Caco-2 (cell line): ENCODE measurements at regions not wholly inside any gene's neighbourhood (a gene's known extent, or its start where the extent isn't known, plus 50 kb on each side); places are given as distances from the start of the nearest gene placed in this dataset.

Experiments used
- BruUV-seq: library from RNA; stranded (reverse); fragments of 400-500 nt; replicated peaks from 2 replicates; lab custom pipeline; 2021; lab: Mats Ljungman, UMichigan
- CTCF ChIA-PET: fragments of 300-600 bp; sonication (Branson Sonifier 250); formaldehyde crosslinking; loops from one replicate; lab custom pipeline; 2022; ENCODE audit warnings: antibody characterized with exemption; lab: Charles Lee
- POLR2A ChIA-PET: fragments of 300-600 bp; sonication (Branson Sonifier 250); formaldehyde crosslinking; loops from one replicate; lab custom pipeline; 2022; ENCODE audit warnings: antibody characterized with exemption; lab: Charles Lee
- DNase-seq, 2 experiments: peaks; one replicate each; pipeline versions ENCODE4 v3.0.0 to v3.0.0-alpha.2; 2020 to 2022
- H3K27me3 ChIP-seq: replicated peaks from 2 replicates; pipeline ENCODE4 v1.6.0; 2011; ENCODE audit warnings: low read length; ENCODE audit not compliant: control insufficient read depth, insufficient read depth
- H3K36me3 ChIP-seq: 2 replicates; pipeline ENCODE4 v1.5.1; 2011; ENCODE audit warnings: low read length; ENCODE audit not compliant: control insufficient read depth, insufficient read depth
- H3K4me1 ChIP-seq: fragments of 250-450 bp; sonication (Bioruptor Pico); 2 replicates; pipeline ENCODE4 v1.5.1; 2020; ENCODE audit warnings: mild to moderate bottlenecking
- H3K4me3 ChIP-seq: 2 replicates; pipeline ENCODE4 v1.5.1; 2011; ENCODE audit warnings: low read depth, mild to moderate bottlenecking, control low read depth, low read length
- H3K9me3 ChIP-seq: fragments of 250-450 bp; sonication (Bioruptor Pico); 2 replicates; pipeline ENCODE4 v1.5.1; 2020; ENCODE audit warnings: mild to moderate bottlenecking, moderate library complexity
- H3K27ac Mint-ChIP-seq: one replicate; pipeline ENCODE4 v1.8.0; 2022; ENCODE audit warnings: mixed read lengths; ENCODE audit not compliant: unreplicated experiment
- H3K27me3 Mint-ChIP-seq: one replicate; pipeline ENCODE4 v1.8.0; 2022; ENCODE audit warnings: mixed read lengths; ENCODE audit not compliant: insufficient read depth, unreplicated experiment
- H3K36me3 Mint-ChIP-seq: one replicate; pipeline ENCODE4 v1.8.0; 2022; ENCODE audit warnings: mild to moderate bottlenecking, mixed read lengths; ENCODE audit not compliant: insufficient read depth, unreplicated experiment
- H3K4me1 Mint-ChIP-seq: one replicate; pipeline ENCODE4 v1.8.0; 2022; ENCODE audit warnings: low read depth, mixed read lengths; ENCODE audit not compliant: unreplicated experiment
- H3K4me3 Mint-ChIP-seq: one replicate; pipeline ENCODE4 v1.8.0; 2022; ENCODE audit warnings: mild to moderate bottlenecking, moderate library complexity, mixed read lengths; ENCODE audit not compliant: unreplicated experiment
- H3K9me3 Mint-ChIP-seq: one replicate; pipeline ENCODE4 v1.8.0; 2022; ENCODE audit warnings: mixed read lengths; ENCODE audit not compliant: unreplicated experiment
- intact Hi-C: fragments of 100-400 bp; cut with micrococcal nuclease; formaldehyde crosslinking; loops from one replicate; pipeline ENCODE4 v1.10.0; 2022; ENCODE audit not compliant: unreplicated experiment
- TF ChIP-seq, protein P1 (sequence below), 2 experiments: fragments of 200-600 bp in 1 of 2; IDR thresholded peaks; 1 replicate in 1 of 2; 2 replicates in 1 of 2; pipeline versions ENCODE4 v1.5.1 to v1.8.0; 2011 to 2022; ENCODE audit warnings: antibody characterized with exemption in 1 of 2, control low read depth in 1 of 2, inconsistent platforms in 1 of 2, low read depth in 1 of 2, low read length in 1 of 2, mild to moderate bottlenecking in 1 of 2, moderate library complexity in 1 of 2; ENCODE audit not compliant: insufficient read depth in 1 of 2, severe bottlenecking in 1 of 2, unreplicated experiment in 1 of 2

DNA sequence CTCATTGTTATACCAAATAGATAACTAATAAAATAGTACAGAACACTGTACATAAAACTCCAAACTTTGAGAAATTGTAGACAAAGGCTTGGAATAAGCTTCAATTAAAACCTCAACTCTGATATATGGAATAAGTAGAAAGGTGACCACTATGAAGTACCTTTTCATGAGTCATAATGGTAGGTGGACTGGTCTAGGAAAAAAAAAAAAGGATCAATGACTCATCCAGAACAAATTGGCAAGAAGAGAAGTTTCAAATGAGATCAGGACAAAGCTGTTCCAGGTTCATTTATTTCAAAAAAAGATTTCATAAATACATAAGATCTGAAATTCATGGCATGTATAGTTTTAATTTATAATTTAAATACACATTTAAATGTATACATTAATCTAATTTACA lies 769.7 kb downstream of the SUCLG1 start:
- Mint-ChIP-seq H3K36me3 (no peaks in the 10 kb centered on the region), H3K27ac (no peak overlapping the region), H3K27me3 (no peaks in the 10 kb centered on the region), H3K4me1 (no peaks in the 10 kb centered on the region), H3K4me3 (no peak overlapping the region), H3K9me3 (no peaks in the 10 kb centered on the region)
- no TSS peak for BruUV-seq
- TF ChIP-seq, protein P1, sequence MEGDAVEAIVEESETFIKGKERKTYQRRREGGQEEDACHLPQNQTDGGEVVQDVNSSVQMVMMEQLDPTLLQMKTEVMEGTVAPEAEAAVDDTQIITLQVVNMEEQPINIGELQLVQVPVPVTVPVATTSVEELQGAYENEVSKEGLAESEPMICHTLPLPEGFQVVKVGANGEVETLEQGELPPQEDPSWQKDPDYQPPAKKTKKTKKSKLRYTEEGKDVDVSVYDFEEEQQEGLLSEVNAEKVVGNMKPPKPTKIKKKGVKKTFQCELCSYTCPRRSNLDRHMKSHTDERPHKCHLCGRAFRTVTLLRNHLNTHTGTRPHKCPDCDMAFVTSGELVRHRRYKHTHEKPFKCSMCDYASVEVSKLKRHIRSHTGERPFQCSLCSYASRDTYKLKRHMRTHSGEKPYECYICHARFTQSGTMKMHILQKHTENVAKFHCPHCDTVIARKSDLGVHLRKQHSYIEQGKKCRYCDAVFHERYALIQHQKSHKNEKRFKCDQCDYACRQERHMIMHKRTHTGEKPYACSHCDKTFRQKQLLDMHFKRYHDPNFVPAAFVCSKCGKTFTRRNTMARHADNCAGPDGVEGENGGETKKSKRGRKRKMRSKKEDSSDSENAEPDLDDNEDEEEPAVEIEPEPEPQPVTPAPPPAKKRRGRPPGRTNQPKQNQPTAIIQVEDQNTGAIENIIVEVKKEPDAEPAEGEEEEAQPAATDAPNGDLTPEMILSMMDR (IDR thresholded peaks at IDR 0.05; ENCODE audit: insufficient read depth in 1 of 2, low read depth in 1 of 2, low read length in 1 of 2, severe bottlenecking in 1 of 2, unreplicated experiment in 1 of 2): no peak
- Histone ChIP-seq H3K9me3 (no peaks in the 10 kb centered on the region), H3K27me3 (no peaks in the 10 kb centered on the region), H3K36me3 (no peaks in the 10 kb centered on the region), H3K4me1 (no peaks in the 10 kb centered on the region), H3K4me3 (no peak overlapping the region)
- intact Hi-C loops: no loop called here
- DNase-seq: no peak
- ChIA-PET CTCF (no interaction called here), POLR2A (no interaction called here)

DNA sequence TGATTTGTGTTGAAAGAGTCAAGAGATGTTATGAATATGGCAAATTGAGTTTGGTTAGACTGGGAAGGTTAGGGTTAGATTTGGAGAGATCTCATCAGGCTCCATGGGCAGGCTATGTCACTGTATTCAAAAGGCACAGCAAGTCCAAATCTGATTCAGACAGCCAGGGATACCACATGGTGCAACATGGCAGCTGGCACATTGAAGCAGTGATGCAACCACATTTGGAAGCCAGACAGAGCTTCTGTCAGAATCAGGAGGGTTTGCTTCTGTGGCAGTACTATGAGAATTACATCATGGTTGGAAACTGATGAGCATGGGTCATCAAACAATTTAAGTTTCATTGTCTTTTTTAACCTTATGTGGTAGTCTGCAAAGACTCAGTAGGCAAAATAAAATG lies 772.2 kb downstream of the SUCLG1 start:
- H3K36me3 Mint-ChIP-seq: no peaks in the 10 kb centered on the region
- Histone ChIP-seq H3K36me3 (no peaks in the 10 kb centered on the region), H3K27me3 (no peaks in the 10 kb centered on the region), H3K4me3 (no peak overlapping the region), H3K4me1 (no peaks in the 10 kb centered on the region), H3K9me3 (no peaks in the 10 kb centered on the region)
- intact Hi-C loops: no loop called here
- H3K27ac Mint-ChIP-seq: no peak overlapping the region
- ChIA-PET CTCF (no interaction called here), POLR2A (no interaction called here)
- TF ChIP-seq, protein P1 (IDR thresholded peaks at IDR 0.05; ENCODE audit: insufficient read depth in 1 of 2, low read depth in 1 of 2, low read length in 1 of 2, severe bottlenecking in 1 of 2, unreplicated experiment in 1 of 2): no peak
- no peaks in the 10 kb centered on the region for H3K9me3 Mint-ChIP-seq
- H3K4me3 Mint-ChIP-seq: no peak overlapping the region
- no peak for DNase-seq
- no peaks in the 10 kb centered on the region for H3K4me1 Mint-ChIP-seq
- H3K27me3 Mint-ChIP-seq: peaks cover 3% of the 10 kb centered on the region
- BruUV-seq: no TSS peak

DNA sequence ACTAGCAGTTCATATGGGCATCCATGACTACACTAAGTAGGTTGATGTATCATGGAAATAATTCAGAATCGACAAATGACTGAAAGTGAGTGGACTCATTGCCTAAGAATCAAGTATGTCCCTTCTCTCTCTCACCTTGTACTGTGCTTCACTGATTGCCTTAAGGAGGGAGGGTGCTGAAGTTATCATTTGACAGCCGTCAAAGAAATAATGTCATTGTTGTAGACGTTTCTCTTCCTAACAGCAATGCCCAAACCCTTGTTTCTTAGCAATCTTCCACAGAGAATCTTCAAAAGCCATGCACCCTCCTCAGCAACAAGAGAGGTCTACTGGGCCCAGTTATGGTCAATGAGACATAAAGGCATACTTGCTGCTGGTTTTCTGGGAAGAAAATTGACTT lies 785.0 kb downstream of the SUCLG1 start:
- H3K36me3 Mint-ChIP-seq: no peaks in the 10 kb centered on the region
- DNase-seq: no peak
- ChIA-PET POLR2A (no interaction called here), CTCF (no interaction called here)
- intact Hi-C loops: no loop called here
- Histone ChIP-seq H3K4me1 (no peaks in the 10 kb centered on the region), H3K9me3 (no peaks in the 10 kb centered on the region), H3K36me3 (no peaks in the 10 kb centered on the region), H3K4me3 (no peak overlapping the region), H3K27me3 (no peaks in the 10 kb centered on the region)
- H3K27me3 Mint-ChIP-seq: no peaks in the 10 kb centered on the region
- no peak overlapping the region for H3K27ac Mint-ChIP-seq
- H3K4me3 Mint-ChIP-seq: no peak overlapping the region
- H3K4me1 Mint-ChIP-seq: no peaks in the 10 kb centered on the region
- TF ChIP-seq, protein P1 (IDR thresholded peaks at IDR 0.05; ENCODE audit: insufficient read depth in 1 of 2, low read depth in 1 of 2, low read length in 1 of 2, severe bottlenecking in 1 of 2, unreplicated experiment in 1 of 2): no peak
- H3K9me3 Mint-ChIP-seq: no peaks in the 10 kb centered on the region
- no TSS peak for BruUV-seq
